Nephron (organoid): ENCODE measurements at regions not wholly inside any gene's neighbourhood (a gene's known extent, or its start where the extent isn't known, plus 50 kb on each side); places are given as distances from the start of the nearest gene placed in this dataset.

ENCODE experiments used
- H3K27ac Mint-ChIP-seq, 3 experiments: 2 replicates each; pipeline ENCODE4 v1.8.0; 2020; ENCODE audit warnings: mixed read lengths in 3 of 3, mild to moderate bottlenecking in 2 of 3, moderate library complexity in 1 of 3
- H3K27me3 Mint-ChIP-seq: 2 replicates; pipeline ENCODE4 v1.8.0; 2021; ENCODE audit warnings: low read depth, mild to moderate bottlenecking, moderate library complexity, mixed read lengths
- H3K36me3 Mint-ChIP-seq: 2 replicates; pipeline ENCODE4 v1.8.0; 2020; ENCODE audit warnings: low read depth, mixed read lengths
- H3K4me1 Mint-ChIP-seq: 2 replicates; pipeline ENCODE4 v1.8.0; 2020; ENCODE audit warnings: mixed read lengths
- H3K4me3 Mint-ChIP-seq, 3 experiments: 2 replicates each; pipeline ENCODE4 v1.8.0; 2020; ENCODE audit warnings: mild to moderate bottlenecking in 3 of 3, mixed read lengths in 3 of 3, moderate library complexity in 2 of 3
- H3K9me3 Mint-ChIP-seq: 2 replicates; pipeline ENCODE4 v1.8.0; 2020; ENCODE audit warnings: mixed read lengths
- CTCF ChIP-seq, 3 experiments: fragments of 200-600 bp; sonication (generic); IDR thresholded peaks; one replicate each; pipeline ENCODE4 v1.5.0; 2021; ENCODE audit warnings: antibody characterized with exemption in 3 of 3; ENCODE audit not compliant: unreplicated experiment in 3 of 3

- Mint-ChIP-seq H3K4me1 (no peaks in the 10 kb centered on the region), H3K27me3 (no peaks in the 10 kb centered on the region), H3K9me3 (peaks cover 18% of the 10 kb centered on the region), H3K4me3 (no peak overlapping the region), H3K36me3 (no peaks in the 10 kb centered on the region), H3K27ac (no peak overlapping the region)
- no peak for TF ChIP-seq CTCF (IDR thresholded peaks at IDR 0.05; ENCODE audit: unreplicated experiment in 3 of 3)
Observed at GRCh38 chrX:45274576-45274975, 73.9 kb upstream of the DIPK2B start.

- no peaks in the 10 kb centered on the region for H3K4me1 Mint-ChIP-seq
- H3K9me3 Mint-ChIP-seq = peaks cover 13% of the 10 kb centered on the region
- H3K4me3 Mint-ChIP-seq = no peak overlapping the region
- TF ChIP-seq CTCF (IDR thresholded peaks at IDR 0.05; ENCODE audit: unreplicated experiment in 3 of 3) = no peak
- no peaks in the 10 kb centered on the region for H3K27me3 Mint-ChIP-seq
- no peak overlapping the region for H3K27ac Mint-ChIP-seq
- no peaks in the 10 kb centered on the region for H3K36me3 Mint-ChIP-seq
Observed at GRCh38 chrX:45267007-45267406, 66.3 kb upstream of the DIPK2B start.

- peaks cover 13% of the 10 kb centered on the region for H3K9me3 Mint-ChIP-seq
- no peak overlapping the region for H3K27ac Mint-ChIP-seq
- H3K27me3 Mint-ChIP-seq = no peaks in the 10 kb centered on the region
- TF ChIP-seq CTCF (IDR thresholded peaks at IDR 0.05; ENCODE audit: unreplicated experiment in 3 of 3) = no peak
- H3K4me1 Mint-ChIP-seq = no peaks in the 10 kb centered on the region
- H3K36me3 Mint-ChIP-seq = no peaks in the 10 kb centered on the region
- no peak overlapping the region for H3K4me3 Mint-ChIP-seq
Observed at GRCh38 chrX:45266456-45266855, 65.8 kb upstream of the DIPK2B start.

GRCh38 chrX:45264865-45265264, 64.2 kb upstream of the DIPK2B start:
- Mint-ChIP-seq H3K27ac (no peak overlapping the region), H3K9me3 (peaks cover 19% of the 10 kb centered on the region), H3K27me3 (no peaks in the 10 kb centered on the region), H3K4me1 (no peaks in the 10 kb centered on the region), H3K4me3 (no peak overlapping the region), H3K36me3 (no peaks in the 10 kb centered on the region)
- TF ChIP-seq CTCF (IDR thresholded peaks at IDR 0.05; ENCODE audit: unreplicated experiment in 3 of 3) = no peak

- no peaks in the 10 kb centered on the region for H3K36me3 Mint-ChIP-seq
- TF ChIP-seq CTCF (IDR thresholded peaks at IDR 0.05; ENCODE audit: unreplicated experiment in 3 of 3) = no peak
- H3K27me3 Mint-ChIP-seq = no peaks in the 10 kb centered on the region
- H3K27ac Mint-ChIP-seq = no peak overlapping the region
- H3K4me3 Mint-ChIP-seq = no peak overlapping the region
- peaks cover 13% of the 10 kb centered on the region for H3K9me3 Mint-ChIP-seq
- no peaks in the 10 kb centered on the region for H3K4me1 Mint-ChIP-seq
Observed at GRCh38 chrX:45261471-45261870, 60.8 kb upstream of the DIPK2B start.

- no peak for TF ChIP-seq CTCF (IDR thresholded peaks at IDR 0.05; ENCODE audit: unreplicated experiment in 3 of 3)
- Mint-ChIP-seq H3K27me3 (no peaks in the 10 kb centered on the region), H3K9me3 (peaks cover 13% of the 10 kb centered on the region), H3K4me3 (no peak overlapping the region), H3K4me1 (no peaks in the 10 kb centered on the region), H3K36me3 (no peaks in the 10 kb centered on the region), H3K27ac (no peak overlapping the region)
Observed at GRCh38 chrX:45261005-45261404, 60.3 kb upstream of the DIPK2B start.
